T-helper 1 cell (primary cell): ENCODE measurements at regions not wholly inside any gene's neighbourhood (a gene's known extent, or its start where the extent isn't known, plus 50 kb on each side); places are given as distances from the start of the nearest gene placed in this dataset.
"Not testable (repeated sequence)": the region's sequence is repeated elsewhere in the genome, so short reads cannot be mapped to it uniquely, and the experiment has no call there.

Experiments used
- DNase-seq, 5 donors: peaks; one replicate each; pipeline ENCODE4 v3.0.0-alpha.2; 2012 to 2020

- DNase-seq, result no peak
Observed at GRCh38 chrX:63285375-63285774, 65.8 kb downstream of the SPIN4 start.

- no peak for DNase-seq
Observed at GRCh38 chrX:63284659-63285058, 66.5 kb downstream of the SPIN4 start.

- DNase-seq, result no peak
Observed at GRCh38 chrX:63283348-63283747, 67.8 kb downstream of the SPIN4 start.

- DNase-seq, result no peak
Observed at GRCh38 chrX:63282828-63283227, 68.3 kb downstream of the SPIN4 start.

GRCh38 chrX:63282077-63282476, 69.1 kb downstream of the SPIN4 start:
- no peak for DNase-seq

GRCh38 chrX:63281465-63281864, 69.7 kb downstream of the SPIN4 start:
- DNase-seq, result no peak

GRCh38 chrX:63277394-63277793, 73.7 kb downstream of the SPIN4 start:
- not testable (repeated sequence) for DNase-seq

GRCh38 chrX:63275127-63275526, 76.0 kb downstream of the SPIN4 start:
- DNase-seq, result peak in 2 of 5 donors; percentile 0 to 2

- DNase-seq, result no peak
Observed at GRCh38 chrX:63270873-63271272, 80.3 kb downstream of the SPIN4 start.

- DNase-seq, result no peak
Observed at GRCh38 chrX:63258144-63258543, 93.0 kb downstream of the SPIN4 start.

- peak in 3 of 5 donors; percentile 16 to 53 (median 27) for DNase-seq
Observed at GRCh38 chrX:63250253-63250868, 100.8 kb downstream of the SPIN4 start.

GRCh38 chrX:63242689-63243088, 108.4 kb downstream of the SPIN4 start:
- not testable (repeated sequence) for DNase-seq

- DNase-seq, result not testable (repeated sequence)
Observed at GRCh38 chrX:63235963-63236362, 115.2 kb downstream of the SPIN4 start.

GRCh38 chrX:63233013-63233412, 118.1 kb downstream of the SPIN4 start:
- not testable (repeated sequence) for DNase-seq

GRCh38 chrX:63218202-63218601, 132.9 kb downstream of the SPIN4 start:
- DNase-seq, result not testable (repeated sequence)

GRCh38 chrX:63217549-63217948, 133.6 kb downstream of the SPIN4 start:
- not testable (repeated sequence) for DNase-seq

- not testable (repeated sequence) for DNase-seq
Observed at GRCh38 chrX:63209645-63210044, 141.5 kb downstream of the SPIN4 start.

- not testable (repeated sequence) for DNase-seq
Observed at GRCh38 chrX:63209128-63209527, 142.0 kb downstream of the SPIN4 start.

- DNase-seq, result not testable (repeated sequence)
Observed at GRCh38 chrX:63204266-63205074, 146.7 kb downstream of the SPIN4 start.

GRCh38 chrX:63201987-63202386, 149.1 kb downstream of the SPIN4 start:
- not testable (repeated sequence) for DNase-seq

GRCh38 chrX:63198693-63199092, 152.4 kb downstream of the SPIN4 start:
- not testable (repeated sequence) for DNase-seq

- DNase-seq, result not testable (repeated sequence)
Observed at GRCh38 chrX:63192366-63193041, 158.6 kb downstream of the SPIN4 start.

- DNase-seq, result no peak
Observed at GRCh38 chrX:63186137-63186536, 165.0 kb downstream of the SPIN4 start.

- not testable (repeated sequence) for DNase-seq
Observed at GRCh38 chrX:63179852-63180251, 171.3 kb downstream of the SPIN4 start.
